GM12878 (cell line): ENCODE measurements at regions not wholly inside any gene's neighbourhood (a gene's known extent, or its start where the extent isn't known, plus 50 kb on each side); places are given as distances from the start of the nearest gene placed in this dataset.

ENCODE experiments used
- CEBPB ChIP-seq, 2 experiments: fragments of 150-350 bp in 1 of 2; IDR thresholded peaks; 2 replicates each; pipeline ENCODE4 v1.6.1; 2012 to 2014; ENCODE audit warnings: low read depth in 2 of 2, low read length in 2 of 2, borderline replicate concordance in 1 of 2, inconsistent platforms in 1 of 2
- CREB1 ChIP-seq: IDR thresholded peaks from 2 replicates; pipeline ENCODE4 v1.6.1; 2012; ENCODE audit warnings: low read depth, mild to moderate bottlenecking, inconsistent platforms
- FOXM1 ChIP-seq: IDR thresholded peaks from 2 replicates; pipeline ENCODE4 v1.6.1; 2012; ENCODE audit warnings: low read depth, mild to moderate bottlenecking, inconsistent platforms, low read length, moderate library complexity
- IKZF1 ChIP-seq: fragments of 450-650 bp; conservative IDR thresholded peaks from 2 replicates; pipeline ENCODE4 v1.6.1; 2017; ENCODE audit warnings: antibody characterized with exemption, mild to moderate bottlenecking
- KDM1A ChIP-seq: fragments of 200-600 bp; sonication (generic); IDR thresholded peaks from 2 replicates; pipeline ENCODE4 v1.6.1; 2016; ENCODE audit warnings: borderline replicate concordance
- NFIC ChIP-seq: IDR thresholded peaks from 2 replicates; pipeline ENCODE4 v1.6.1; 2012; ENCODE audit warnings: low read depth, mild to moderate bottlenecking, inconsistent platforms, low read length, moderate library complexity
- NRF1 ChIP-seq: conservative IDR thresholded peaks from 2 replicates; pipeline ENCODE4 v1.6.1; 2011; ENCODE audit warnings: mild to moderate bottlenecking, low read depth, low read length, improper control_type of control experiment
- POLR2AphosphoS5 ChIP-seq: IDR thresholded peaks from 2 replicates; pipeline ENCODE4 v1.6.1; 2011; ENCODE audit warnings: mild to moderate bottlenecking, low read length, inconsistent platforms
- RAD21 ChIP-seq: IDR thresholded peaks from 2 replicates; pipeline ENCODE4 v1.6.1; 2011; ENCODE audit warnings: mild to moderate bottlenecking, low read depth, low read length, moderate library complexity; ENCODE audit not compliant: insufficient read depth
- REST ChIP-seq: IDR thresholded peaks from 2 replicates; pipeline ENCODE4 v1.6.1; 2012; ENCODE audit warnings: mild to moderate bottlenecking, low read depth, low read length
- TARDBP ChIP-seq: IDR thresholded peaks from 2 replicates; pipeline ENCODE4 v1.6.1; 2016; ENCODE audit warnings: borderline replicate concordance
- TCF12 ChIP-seq: IDR thresholded peaks from 2 replicates; pipeline ENCODE4 v1.6.1; 2011; ENCODE audit warnings: low read depth, mild to moderate bottlenecking, low read length
- TF ChIP-seq, protein P1 (sequence below), 3 experiments: IDR thresholded peaks in 2 of 3; conservative IDR thresholded peaks in 1 of 3; 2 replicates each; pipeline ENCODE4 v1.5.1; 2011; ENCODE audit warnings: low read depth in 3 of 3, low read length in 3 of 3, mild to moderate bottlenecking in 3 of 3, control low read depth in 2 of 3, moderate library complexity in 2 of 3, inconsistent platforms in 1 of 3, mixed read lengths in 1 of 3; ENCODE audit not compliant: control insufficient read depth in 2 of 3, insufficient read depth in 1 of 3; ENCODE audit errors: extremely low read depth in 1 of 3

GRCh38 chr17:71798701-71799100 is 322.1 kb upstream of the SOX9 start:
- TF ChIP-seq IKZF1 (no peak), NRF1 (no peak), POLR2AphosphoS5 (no peak), TARDBP (no peak), FOXM1 (no peak), TCF12 (no peak), REST (no peak), RAD21 (no peak), NFIC (no peak), CEBPB (IDR thresholded peaks at IDR 0.05; ENCODE audit: borderline replicate concordance in 1 of 2, low read depth in 2 of 2, low read length in 2 of 2) (no peak), CREB1 (no peak), KDM1A (no peak)
- TF ChIP-seq, protein P1, sequence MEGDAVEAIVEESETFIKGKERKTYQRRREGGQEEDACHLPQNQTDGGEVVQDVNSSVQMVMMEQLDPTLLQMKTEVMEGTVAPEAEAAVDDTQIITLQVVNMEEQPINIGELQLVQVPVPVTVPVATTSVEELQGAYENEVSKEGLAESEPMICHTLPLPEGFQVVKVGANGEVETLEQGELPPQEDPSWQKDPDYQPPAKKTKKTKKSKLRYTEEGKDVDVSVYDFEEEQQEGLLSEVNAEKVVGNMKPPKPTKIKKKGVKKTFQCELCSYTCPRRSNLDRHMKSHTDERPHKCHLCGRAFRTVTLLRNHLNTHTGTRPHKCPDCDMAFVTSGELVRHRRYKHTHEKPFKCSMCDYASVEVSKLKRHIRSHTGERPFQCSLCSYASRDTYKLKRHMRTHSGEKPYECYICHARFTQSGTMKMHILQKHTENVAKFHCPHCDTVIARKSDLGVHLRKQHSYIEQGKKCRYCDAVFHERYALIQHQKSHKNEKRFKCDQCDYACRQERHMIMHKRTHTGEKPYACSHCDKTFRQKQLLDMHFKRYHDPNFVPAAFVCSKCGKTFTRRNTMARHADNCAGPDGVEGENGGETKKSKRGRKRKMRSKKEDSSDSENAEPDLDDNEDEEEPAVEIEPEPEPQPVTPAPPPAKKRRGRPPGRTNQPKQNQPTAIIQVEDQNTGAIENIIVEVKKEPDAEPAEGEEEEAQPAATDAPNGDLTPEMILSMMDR (IDR thresholded peaks at IDR 0.05 in 2 of 3, conservative IDR thresholded peaks at IDR 0.05 in 1 of 3; ENCODE audit: control insufficient read depth in 2 of 3, extremely low read depth in 1 of 3, insufficient read depth in 1 of 3, low read depth in 3 of 3, low read length in 3 of 3): no peak
